Stimulated activated CD8-positive, alpha-beta memory T cell treated with anti-CD3 and anti-CD28 coated beads, Interleukin-4, amount 100 ng/mL, for 24 hours (primary cell): ENCODE measurements at regions not wholly inside any gene's neighbourhood (a gene's known extent, or its start where the extent isn't known, plus 50 kb on each side); places are given as distances from the start of the nearest gene placed in this dataset.

Experiments used
- DNase-seq: peaks from one replicate; pipeline ENCODE4 v3.0.0-alpha.2; 2020; ENCODE audit warnings: low read depth

DNA sequence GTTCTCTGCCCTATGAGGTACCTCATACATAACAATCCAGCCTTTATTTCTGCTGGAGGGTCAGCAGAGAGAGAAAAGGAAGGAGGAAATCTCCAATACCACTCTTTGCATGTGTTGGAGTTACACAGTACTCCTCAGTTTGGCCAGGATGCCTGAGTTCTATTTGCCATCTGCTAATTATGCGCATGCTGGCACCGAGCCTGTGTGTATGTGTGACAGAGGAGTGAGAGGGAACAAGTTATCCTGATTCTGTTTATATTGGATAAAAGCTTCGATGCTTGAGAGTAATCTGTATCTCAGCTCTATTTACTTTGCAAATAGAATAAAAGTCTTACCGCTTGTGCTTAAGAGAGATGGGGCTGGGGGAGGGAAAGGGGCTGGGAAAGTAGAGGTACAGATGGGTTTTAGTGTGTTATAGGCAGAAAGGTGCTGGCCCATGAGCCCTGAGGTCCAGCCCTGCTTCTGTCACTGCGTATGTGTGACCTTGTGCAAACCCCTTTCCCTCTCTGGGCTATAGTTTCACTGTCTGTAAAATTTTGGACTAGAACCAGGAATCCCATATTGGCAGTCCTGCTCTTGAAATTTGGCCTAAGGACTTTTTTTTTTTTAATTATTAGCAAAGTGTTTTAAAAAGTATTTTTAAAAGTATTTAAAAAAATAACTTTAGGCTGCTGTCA is 54.5 kb upstream of the PLXNA2 start:
- no peak for DNase-seq

DNA sequence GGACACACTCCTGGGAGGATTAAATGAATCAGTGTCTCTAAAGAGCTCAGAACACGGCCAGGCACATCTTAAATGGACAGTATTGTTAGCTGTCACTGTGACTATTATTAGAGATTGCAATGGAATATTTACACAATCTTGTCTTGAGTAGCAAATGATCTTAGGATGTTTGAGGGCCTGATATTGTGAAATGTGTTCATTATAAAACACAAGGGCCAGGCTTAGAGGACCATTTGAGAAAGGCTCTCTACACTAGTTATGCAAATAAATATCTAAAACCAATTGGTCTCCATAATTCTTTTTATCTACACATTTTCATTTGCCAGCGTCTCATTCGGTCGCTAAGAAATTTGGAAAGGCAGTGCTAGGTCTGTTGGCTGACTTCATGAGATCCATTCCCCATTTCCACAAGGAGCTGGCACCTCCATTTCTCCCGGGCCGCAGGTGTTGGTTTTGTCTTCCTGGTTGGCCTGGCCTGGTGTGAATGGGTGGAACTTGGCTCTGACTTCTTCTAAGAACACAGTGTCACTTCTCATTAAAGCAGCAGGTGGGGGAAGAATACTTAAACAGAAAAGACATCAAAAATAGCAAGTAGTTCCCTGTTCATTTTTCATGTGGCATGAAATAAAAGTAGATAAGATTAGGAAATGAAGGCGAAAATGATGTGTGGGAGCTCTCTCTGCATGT is 56.0 kb upstream of the PLXNA2 start:
- DNase-seq, result no peak

DNA sequence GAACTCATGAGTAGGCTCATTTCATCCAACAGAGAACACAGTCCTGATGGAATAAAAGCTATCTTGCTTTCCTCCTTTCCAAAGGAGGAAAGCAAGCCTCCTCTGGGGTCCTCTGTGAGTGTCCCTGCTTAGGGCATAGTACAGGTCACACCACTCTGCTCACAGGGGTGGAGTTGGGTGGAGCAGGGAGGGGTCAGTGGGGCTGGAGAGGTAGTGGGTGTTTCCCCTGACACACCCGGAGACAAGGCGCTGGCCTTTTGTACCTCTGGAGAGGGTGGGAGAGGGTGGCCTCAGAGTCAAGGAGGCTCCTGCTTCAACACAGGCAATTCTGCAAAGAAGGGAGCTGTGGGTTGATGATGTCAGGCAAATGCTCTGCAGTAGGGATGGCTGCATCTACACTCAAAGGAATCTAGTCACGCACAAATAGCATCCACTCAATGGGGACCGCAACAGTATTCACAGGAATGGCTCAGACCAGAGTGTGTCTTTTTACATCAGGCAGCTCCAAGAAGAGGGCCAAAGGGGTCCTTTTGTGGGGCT is 58.6 kb upstream of the PLXNA2 start:
- no peak for DNase-seq

DNA sequence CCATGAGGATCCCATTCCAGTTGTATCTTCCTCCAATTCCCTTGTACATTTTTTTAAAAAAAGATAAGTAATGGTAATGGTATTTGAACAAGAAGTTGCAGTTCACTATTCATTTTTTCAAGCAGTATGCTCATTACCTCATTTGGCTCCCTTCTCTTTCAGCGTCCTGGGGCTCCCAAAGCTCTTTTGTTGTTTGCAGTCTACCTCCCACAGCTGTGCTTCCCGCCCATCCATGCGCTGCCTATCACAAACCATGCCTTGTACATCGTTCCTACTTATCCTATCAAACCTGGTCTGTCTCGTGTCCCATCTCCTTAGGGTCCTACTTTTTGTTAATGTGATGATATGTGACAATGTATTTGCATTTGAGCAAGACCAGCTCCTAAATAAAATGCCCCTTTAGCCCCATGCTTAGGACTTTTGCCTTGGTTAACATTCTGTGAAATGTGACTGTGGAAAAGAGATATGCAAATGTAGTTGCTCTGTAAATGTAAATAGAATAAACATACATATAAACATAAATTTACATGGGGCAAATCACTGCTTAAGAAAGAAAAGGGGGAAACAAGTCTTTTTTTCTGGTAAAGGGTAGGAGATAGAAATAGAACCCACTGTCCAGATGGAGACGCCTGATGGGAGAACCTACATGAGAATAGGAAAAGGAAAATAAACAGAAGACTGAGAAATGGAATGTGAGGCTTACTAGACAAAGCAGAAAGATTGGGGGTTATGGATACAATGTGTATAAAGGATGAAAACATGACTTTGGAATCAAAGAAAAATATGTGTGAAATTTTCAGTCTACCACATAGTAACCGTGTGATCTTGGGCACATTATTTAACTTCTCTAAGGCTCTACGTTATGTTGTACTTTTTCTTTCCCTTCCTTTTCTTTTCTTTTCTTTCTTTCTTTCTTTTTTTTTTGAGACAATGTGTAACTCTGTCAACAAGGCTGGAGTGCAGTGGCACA is 59.8 kb upstream of the PLXNA2 start:
- DNase-seq, result no peak

DNA sequence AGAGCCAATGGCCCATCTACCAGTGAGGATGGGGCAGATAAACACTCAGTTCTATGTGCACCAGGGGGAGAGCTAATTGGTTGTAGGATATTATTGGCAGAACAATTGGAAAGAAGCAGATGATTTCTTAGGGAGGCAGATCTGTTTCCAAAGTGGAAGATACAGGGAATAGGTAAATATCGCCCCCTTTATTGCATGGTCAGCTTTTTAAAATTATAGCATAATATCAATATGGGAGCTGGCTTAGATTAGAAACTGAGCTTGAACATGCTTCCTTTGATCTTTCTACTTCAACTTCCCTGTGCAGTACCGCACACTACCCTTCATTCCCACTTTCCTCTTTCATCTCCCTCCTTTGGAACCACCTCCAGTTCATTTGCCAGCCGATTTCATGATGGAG is 64.0 kb upstream of the PLXNA2 start:
- no peak for DNase-seq

DNA sequence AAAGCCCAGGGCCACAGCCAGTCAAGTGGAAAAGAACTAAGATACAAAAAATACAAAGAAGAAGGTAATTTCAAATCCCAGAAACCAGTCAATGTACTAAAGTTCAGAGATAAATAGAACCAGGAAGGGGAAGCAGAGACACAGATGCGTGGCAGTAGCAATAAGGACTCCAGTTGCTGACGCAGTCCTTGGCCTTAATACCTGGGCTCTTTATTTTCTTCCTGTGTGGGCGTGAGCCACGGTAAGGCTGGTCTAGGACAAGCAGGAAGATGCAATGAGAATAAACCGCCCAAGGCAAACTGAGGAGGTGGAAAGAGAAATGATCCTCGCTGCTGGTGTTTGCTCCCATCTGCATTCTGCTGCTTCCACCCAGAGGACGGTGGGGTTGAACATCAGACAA is 65.6 kb upstream of the PLXNA2 start:
- no peak for DNase-seq

DNA sequence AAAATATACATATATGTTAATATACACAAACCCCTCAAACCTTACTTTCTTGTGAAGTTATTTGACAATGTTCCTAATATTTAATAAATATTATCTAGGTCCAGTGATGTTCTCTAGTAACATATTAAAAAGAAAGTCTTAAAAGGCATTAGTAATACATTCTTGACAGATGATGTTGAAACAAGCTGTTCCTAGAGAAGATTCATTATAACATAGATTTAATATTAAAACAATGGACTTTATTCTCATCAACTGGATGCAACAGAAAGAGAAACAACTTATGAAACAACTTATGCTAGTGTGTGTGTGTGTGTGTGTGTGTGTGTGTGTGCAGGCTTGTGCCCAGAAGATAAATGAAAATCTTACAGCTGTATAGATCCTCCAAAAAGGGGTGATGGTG is 68.5 kb upstream of the PLXNA2 start:
- no peak for DNase-seq

DNA sequence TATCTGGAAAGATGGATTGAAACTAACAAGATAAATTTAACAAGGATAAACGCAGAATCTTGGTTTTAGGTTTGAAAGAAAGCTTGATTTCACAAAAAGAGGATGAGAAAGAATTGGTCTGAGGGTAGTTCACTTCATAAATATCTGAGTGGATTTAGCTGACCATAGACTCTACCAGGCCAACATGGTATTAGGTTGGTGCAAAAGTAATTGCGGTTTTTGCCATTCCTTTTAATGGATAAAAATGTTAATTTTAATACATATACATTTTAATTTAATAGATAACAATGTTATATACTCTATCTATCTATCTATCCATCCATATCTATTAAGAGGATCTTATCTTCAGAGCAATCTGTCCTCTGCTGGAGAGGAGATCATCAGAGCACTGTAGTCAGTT is 70.2 kb upstream of the PLXNA2 start:
- DNase-seq, result no peak

DNA sequence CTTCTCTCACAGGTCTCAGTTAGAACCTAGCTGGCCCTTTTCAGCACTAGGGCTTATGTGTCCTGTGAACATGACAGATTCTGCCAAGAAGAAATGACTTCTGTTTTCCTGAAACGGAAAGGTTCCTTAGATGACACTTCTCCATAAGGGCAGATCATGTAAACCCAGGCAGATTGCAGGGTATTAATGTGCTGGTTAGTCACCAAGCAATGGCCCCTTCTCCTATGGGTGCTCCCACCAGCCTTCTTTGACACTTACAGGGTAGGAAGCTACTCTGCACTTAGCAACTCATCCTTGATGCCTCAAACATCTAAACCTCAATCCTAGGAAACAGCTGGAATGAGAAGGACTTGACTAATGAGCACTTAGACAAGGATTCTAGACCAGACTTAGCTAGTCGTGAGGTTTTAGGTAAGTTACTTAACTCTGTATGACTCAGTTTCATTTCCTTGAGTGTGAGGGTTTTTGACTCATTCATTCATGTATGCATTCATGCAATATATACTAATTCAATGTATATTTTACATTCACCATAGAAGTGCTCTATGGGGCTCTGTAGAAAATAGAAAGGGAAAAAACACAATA is 74.1 kb upstream of the PLXNA2 start:
- DNase-seq, result no peak

DNA sequence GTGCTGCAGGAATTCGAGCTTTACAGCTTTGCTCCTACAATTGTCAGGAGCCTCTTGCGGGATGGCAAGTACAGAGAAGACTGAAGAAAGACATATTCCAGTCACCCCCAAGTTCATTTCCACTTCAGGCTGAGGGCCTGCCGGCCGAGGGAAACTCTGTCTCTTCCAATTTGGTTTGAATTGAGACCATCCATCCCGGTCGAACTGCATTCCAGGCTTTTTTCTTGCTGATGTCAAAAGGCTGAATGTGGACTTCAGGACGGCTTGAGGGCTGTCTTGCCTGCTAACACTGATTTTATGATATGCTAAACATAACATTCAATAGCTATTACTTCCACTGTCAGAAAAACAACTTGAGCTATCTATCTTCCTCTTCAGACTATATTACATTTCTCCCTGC is 79.8 kb upstream of the PLXNA2 start:
- DNase-seq, result no peak

DNA sequence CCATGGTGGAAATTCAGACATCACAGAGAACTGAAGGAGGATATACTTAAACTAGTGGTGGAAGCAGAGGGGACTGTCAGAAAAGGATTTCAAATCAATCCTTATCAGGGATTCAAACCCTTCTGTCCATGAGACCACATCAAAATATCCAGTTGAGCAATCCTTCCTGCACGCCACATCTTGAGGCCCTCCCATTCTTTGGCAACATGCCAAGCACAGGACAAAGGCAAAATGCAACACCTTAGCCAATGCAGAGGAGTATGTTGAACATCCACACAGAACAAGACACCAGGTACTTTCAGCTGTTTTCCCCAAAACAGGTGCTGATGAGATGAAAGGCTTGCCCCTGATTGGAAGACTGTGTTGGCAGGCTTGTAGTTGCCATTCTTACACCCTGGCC is 81.8 kb upstream of the PLXNA2 start:
- no peak for DNase-seq

DNA sequence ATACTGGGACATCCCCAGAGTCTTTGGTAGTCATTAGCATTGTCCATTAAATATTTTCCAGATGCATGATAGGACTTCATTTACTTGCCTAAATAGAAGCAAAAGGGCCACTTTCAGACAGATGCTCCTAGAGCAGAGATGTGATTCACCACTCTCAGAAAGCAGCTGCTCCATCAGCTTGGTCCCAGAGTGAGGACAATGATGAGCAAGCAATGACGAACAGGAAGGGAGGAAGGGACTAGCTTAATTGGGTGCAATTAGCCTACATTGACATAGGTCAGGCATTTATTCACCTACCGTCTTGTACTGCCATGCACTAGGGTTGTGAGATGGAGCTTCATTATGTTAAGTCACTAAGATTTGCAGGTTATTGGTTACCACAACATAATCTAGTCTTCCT is 85.1 kb upstream of the PLXNA2 start:
- no peak for DNase-seq

DNA sequence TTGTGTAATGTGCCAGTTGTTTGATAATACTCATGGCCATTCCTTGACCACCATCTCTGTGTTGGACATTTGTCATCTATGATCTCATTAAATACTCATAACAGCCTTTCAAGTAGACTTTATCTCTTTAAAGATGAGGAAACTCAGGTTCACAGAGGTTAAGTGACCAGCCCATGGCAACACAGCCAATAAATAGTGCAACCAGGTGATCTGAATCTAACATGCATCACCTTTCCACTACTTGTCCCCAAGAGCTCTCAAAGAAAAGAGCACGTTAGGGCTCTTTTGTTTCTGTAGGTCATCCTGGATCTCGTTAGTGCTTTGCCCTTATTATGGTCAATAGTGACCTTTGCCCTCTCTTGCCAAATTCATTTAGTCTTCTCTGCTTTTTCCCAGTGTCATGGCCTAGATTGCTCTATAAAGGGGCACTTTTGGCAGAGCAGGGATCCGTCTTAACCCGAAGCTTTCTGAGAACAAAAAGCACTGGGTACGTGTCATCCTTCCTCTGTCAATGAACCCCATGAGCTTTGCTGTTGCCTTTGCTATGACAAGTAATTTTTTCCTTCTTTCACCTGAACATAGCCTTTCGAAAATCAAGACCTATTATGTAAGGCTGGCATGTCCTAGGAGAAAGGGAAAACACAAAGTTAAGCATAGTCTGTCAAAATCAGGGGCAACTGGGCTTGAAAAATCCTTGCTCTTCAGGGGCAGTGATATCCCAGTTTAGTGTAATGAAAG is 88.0 kb upstream of the PLXNA2 start:
- no peak for DNase-seq

DNA sequence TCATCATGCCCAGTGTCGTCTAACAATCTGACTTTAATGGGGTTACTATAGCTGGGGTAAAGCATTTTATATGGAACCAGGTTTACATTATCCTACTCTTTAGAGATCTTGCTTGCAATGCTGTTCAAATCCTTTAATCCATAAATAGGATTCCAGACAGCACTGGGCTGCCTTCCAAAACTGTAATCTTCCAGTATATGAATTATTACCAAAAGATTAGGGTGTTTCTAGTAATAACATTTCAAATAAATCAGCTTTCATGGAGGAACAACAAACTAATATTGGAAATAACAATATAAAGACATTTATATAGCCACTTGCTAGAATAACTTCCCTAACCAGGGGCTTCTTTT is 88.6 kb upstream of the PLXNA2 start:
- DNase-seq, result no peak

DNA sequence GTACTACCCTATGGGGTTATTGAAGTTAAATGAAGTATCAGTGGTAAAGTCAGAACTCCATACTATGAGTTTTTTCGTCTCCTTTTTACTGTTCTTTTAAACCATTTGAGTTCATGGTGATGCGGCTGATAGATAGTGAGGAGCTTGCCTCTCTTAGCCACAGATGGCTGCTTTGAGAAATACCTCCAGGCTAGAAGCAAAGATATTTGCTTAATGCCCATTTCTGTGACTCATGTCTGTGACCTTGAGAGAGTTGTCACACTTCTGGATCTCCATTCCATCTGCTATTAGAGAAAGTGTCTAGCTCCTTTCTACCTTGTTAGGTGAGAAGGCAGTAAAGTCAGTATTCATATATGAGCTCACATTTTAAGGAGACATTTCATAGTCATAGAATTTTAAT is 89.5 kb upstream of the PLXNA2 start:
- no peak for DNase-seq

DNA sequence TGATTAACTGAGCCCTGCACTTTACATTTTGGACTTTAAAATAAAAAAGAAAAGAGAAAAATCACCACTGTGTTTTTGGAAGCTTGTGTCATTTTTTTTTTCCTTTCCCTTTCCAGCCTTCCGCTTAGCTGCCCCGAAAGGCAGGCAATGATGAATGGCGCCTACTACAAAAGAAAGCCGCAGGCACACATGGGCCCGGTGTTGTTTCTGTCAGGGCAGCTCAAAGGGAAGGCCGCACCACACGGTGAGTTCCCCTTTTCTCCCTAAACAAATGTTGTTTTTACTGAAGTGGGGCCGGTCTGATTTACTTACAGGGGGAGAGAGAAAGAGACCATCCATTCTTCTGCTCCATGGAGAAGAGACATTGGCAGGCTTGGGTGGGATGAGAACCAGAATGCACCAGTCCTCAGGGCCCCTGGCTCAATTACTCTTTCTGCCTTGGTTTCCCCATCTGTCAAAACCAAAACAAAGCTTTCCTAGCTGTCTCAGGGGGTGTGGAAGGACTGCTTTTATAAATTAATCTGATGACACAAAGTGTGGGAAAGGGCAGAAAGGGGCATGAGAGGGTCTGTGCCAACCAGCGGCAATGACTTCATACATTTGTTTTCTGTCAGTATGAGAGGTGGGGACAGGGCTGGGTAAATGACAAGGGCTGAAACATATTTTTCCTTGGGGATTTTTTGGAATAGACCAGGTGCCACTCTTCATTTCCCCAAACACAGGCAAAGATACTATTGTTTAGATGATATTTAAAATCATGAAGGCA is 91.4 kb upstream of the PLXNA2 start:
- no peak for DNase-seq

DNA sequence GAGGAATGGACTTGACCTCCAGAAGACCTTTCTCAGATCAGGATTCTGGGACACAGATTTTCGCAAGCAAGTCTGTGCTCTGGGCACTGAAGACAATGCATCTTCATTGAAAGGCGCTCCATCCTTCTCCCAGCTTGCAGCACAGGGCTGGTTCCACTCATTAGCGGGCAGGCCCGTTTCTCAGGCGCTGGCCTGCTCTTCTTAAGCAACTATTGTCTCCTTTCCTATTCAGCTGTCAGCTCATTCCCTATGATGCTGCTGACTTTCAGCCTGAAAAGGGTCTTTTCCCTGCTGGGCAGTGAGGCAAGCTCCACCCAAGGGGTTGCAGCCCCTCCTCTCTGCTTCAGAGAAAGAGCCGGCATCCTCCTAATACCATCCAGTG is 91.9 kb upstream of the PLXNA2 start:
- no peak for DNase-seq

DNA sequence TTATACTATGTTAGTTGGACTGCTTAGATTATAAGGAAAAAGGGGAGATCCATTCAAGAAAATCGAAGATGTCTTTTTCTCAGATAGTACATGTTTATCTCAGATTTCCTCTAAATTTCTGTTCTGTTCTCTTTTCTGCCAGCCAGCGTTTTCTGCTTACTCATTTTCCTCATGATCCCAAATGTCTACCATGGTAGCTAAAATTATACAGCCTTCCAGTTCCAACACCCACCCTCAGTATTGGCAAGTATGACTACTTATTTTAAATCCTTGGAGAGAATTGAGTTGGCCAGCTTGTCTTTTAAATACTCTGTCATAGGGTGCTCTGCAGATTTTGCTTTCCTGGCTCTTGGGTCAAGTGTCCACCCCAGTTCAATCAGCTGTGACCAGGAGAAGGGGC is 95.7 kb upstream of the PLXNA2 start:
- DNase-seq, result no peak

DNA sequence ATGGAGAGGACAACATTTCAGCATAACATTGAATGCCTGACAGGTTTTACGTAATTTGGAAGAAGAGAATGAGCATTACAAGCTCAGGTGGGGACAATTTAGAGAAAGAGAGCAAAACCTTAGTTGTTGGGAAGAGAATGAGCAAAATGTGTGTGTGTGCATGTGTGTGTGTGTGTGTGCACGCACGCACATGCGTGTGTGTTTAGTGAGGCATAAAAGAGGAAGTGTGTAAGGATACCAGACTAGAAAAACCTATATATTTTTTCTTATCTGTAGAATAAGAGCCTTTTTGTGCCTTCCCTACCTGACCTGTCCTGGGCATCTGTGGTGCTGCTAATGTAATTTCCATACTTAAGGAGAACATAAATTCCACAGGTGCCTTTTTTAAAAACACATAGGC is 99.0 kb upstream of the PLXNA2 start:
- no peak for DNase-seq

DNA sequence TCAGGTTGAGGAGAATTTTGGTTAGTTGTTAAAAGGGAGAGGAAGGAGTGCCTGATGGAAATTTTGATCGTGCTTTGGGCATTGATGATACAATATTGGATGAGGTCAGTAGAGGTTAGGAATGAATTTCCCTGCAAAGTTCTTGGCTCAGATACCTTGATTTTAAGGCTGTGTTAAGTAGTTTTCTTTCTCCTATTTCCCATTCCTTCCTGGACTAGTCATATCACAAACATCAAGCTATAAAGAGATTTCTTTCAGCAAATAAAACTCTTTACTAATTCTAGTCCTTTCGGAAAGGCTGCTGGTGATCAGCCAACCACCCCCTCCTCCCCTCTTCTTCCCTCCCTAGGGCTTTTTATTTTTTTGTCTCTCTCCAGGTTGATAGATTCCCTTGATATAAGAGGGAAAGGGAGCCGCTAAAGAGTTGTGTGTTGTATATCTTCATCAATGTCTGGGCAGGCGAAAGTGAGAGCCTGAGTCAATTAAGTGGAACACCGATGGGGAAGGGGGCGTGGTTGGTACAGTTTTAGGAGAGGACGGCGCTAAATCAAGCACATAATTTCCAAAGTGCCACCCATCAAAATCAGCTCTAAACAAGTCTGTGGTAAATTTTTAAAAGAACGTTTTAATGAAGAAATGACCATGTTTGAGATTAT is 100.1 kb upstream of the PLXNA2 start:
- DNase-seq, result no peak
